ENCODE measurements at regions not wholly inside any gene's neighbourhood (a gene's known extent, or its start where the extent isn't known, plus 50 kb on each side); places are given as distances from the start of the nearest gene placed in this dataset.
"Not testable (repeated sequence)": the region's sequence is repeated elsewhere in the genome, so short reads cannot be mapped to it uniquely, and the experiment has no call there.

- intact Hi-C loops (cut with micrococcal nuclease): no loop called here
- Mint-ChIP-seq H3K4me3 (no peak overlapping the region), H3K9me3 (peaks cover 10% of the 10 kb centered on the region), H3K27me3 (no peaks in the 10 kb centered on the region), H3K4me1 (ENCODE audit: low read depth) (no peaks in the 10 kb centered on the region), H3K36me3 (ENCODE audit: low read depth) (no peaks in the 10 kb centered on the region), H3K27ac (no peak overlapping the region)
Measured at GRCh38 chr11:135001581-135001980, 589.5 kb upstream of the B3GAT1 start.

GRCh38 chr11:135001065-135001464 lies 589.0 kb upstream of the B3GAT1 start:
- H3K27me3 Mint-ChIP-seq; H3K27ac Mint-ChIP-seq; H3K4me3 Mint-ChIP-seq; H3K9me3 Mint-ChIP-seq; H3K4me1 Mint-ChIP-seq (ENCODE audit: low read depth); intact Hi-C loops (cut with micrococcal nuclease); H3K36me3 Mint-ChIP-seq (ENCODE audit: low read depth): not testable (repeated sequence)

GRCh38 chr11:134999590-134999989 lies 587.5 kb upstream of the B3GAT1 start:
- no peaks in the 10 kb centered on the region for H3K4me1 Mint-ChIP-seq (ENCODE audit: low read depth)
- no peak overlapping the region for H3K4me3 Mint-ChIP-seq
- H3K36me3 Mint-ChIP-seq (ENCODE audit: low read depth): no peaks in the 10 kb centered on the region
- intact Hi-C loops (cut with micrococcal nuclease): no loop called here
- H3K27ac Mint-ChIP-seq: no peak overlapping the region
- H3K27me3 Mint-ChIP-seq: no peaks in the 10 kb centered on the region
- peaks cover 10% of the 10 kb centered on the region for H3K9me3 Mint-ChIP-seq

GRCh38 chr11:134997652-134998320 lies 585.7 kb upstream of the B3GAT1 start:
- peaks cover 10% of the 10 kb centered on the region for H3K9me3 Mint-ChIP-seq
- no peak overlapping the region for H3K4me3 Mint-ChIP-seq
- H3K27ac Mint-ChIP-seq: no peak overlapping the region
- H3K36me3 Mint-ChIP-seq (ENCODE audit: low read depth): no peaks in the 10 kb centered on the region
- H3K4me1 Mint-ChIP-seq (ENCODE audit: low read depth): no peaks in the 10 kb centered on the region
- intact Hi-C loops (cut with micrococcal nuclease): no loop called here
- H3K27me3 Mint-ChIP-seq: no peaks in the 10 kb centered on the region

GRCh38 chr11:134995741-134996140 lies 583.7 kb upstream of the B3GAT1 start:
- no peaks in the 10 kb centered on the region for H3K36me3 Mint-ChIP-seq (ENCODE audit: low read depth)

GRCh38 chr11:134994431-134994830 lies 582.4 kb upstream of the B3GAT1 start:
- Mint-ChIP-seq H3K36me3 (ENCODE audit: low read depth) (no peaks in the 10 kb centered on the region), H3K27me3 (no peaks in the 10 kb centered on the region)

More at GRCh38 chr11:134995741-134996140, 583.7 kb upstream of the B3GAT1 start:
- intact Hi-C loops (cut with micrococcal nuclease): no loop called here
- Mint-ChIP-seq H3K9me3 (peaks cover 2% of the 10 kb centered on the region), H3K4me1 (ENCODE audit: low read depth) (no peaks in the 10 kb centered on the region), H3K27me3 (no peaks in the 10 kb centered on the region), H3K27ac (no peak overlapping the region), H3K4me3 (no peak overlapping the region)

GRCh38 chr11:134993691-134994243 lies 581.7 kb upstream of the B3GAT1 start:
- no peaks in the 10 kb centered on the region for H3K4me1 Mint-ChIP-seq (ENCODE audit: low read depth)
- H3K36me3 Mint-ChIP-seq (ENCODE audit: low read depth): no peaks in the 10 kb centered on the region
- no peaks in the 10 kb centered on the region for H3K27me3 Mint-ChIP-seq
- no peak overlapping the region for H3K27ac Mint-ChIP-seq
- no peaks in the 10 kb centered on the region for H3K9me3 Mint-ChIP-seq
- intact Hi-C loops (cut with micrococcal nuclease): no loop called here
- H3K4me3 Mint-ChIP-seq: no peak overlapping the region

More at GRCh38 chr11:134994431-134994830, 582.4 kb upstream of the B3GAT1 start:
- intact Hi-C loops (cut with micrococcal nuclease): no loop called here
- Mint-ChIP-seq H3K9me3 (no peaks in the 10 kb centered on the region), H3K4me3 (no peak overlapping the region), H3K4me1 (ENCODE audit: low read depth) (no peaks in the 10 kb centered on the region), H3K27ac (no peak overlapping the region)

GRCh38 chr11:134992981-134993380 lies 580.9 kb upstream of the B3GAT1 start:
- Mint-ChIP-seq H3K36me3 (ENCODE audit: low read depth) (no peaks in the 10 kb centered on the region), H3K4me3 (no peak overlapping the region), H3K27me3 (no peaks in the 10 kb centered on the region), H3K4me1 (ENCODE audit: low read depth) (no peaks in the 10 kb centered on the region), H3K9me3 (no peaks in the 10 kb centered on the region), H3K27ac (no peak overlapping the region)
- intact Hi-C loops (cut with micrococcal nuclease): no loop called here

GRCh38 chr11:134988495-134988894 lies 576.5 kb upstream of the B3GAT1 start:
- H3K36me3 Mint-ChIP-seq (ENCODE audit: low read depth): no peaks in the 10 kb centered on the region
- H3K27me3 Mint-ChIP-seq: no peaks in the 10 kb centered on the region
- no peak overlapping the region for H3K4me3 Mint-ChIP-seq
- H3K9me3 Mint-ChIP-seq: no peaks in the 10 kb centered on the region
- H3K27ac Mint-ChIP-seq: no peak overlapping the region
- no peaks in the 10 kb centered on the region for H3K4me1 Mint-ChIP-seq (ENCODE audit: low read depth)
- intact Hi-C loops (cut with micrococcal nuclease): no loop called here

- no peak overlapping the region for H3K4me3 Mint-ChIP-seq
- no peaks in the 10 kb centered on the region for H3K4me1 Mint-ChIP-seq (ENCODE audit: low read depth)
- intact Hi-C loops (cut with micrococcal nuclease): no loop called here
Measured at GRCh38 chr11:134987822-134988221, 575.8 kb upstream of the B3GAT1 start.

GRCh38 chr11:134987223-134987768 lies 575.3 kb upstream of the B3GAT1 start:
- no peaks in the 10 kb centered on the region for H3K4me1 Mint-ChIP-seq (ENCODE audit: low read depth)
- intact Hi-C loops (cut with micrococcal nuclease): no loop called here
- H3K27ac Mint-ChIP-seq: no peak overlapping the region
- no peaks in the 10 kb centered on the region for H3K9me3 Mint-ChIP-seq
- H3K36me3 Mint-ChIP-seq (ENCODE audit: low read depth): no peaks in the 10 kb centered on the region
- no peak overlapping the region for H3K4me3 Mint-ChIP-seq
- H3K27me3 Mint-ChIP-seq: no peaks in the 10 kb centered on the region

More at GRCh38 chr11:134987822-134988221, 575.8 kb upstream of the B3GAT1 start:
- Mint-ChIP-seq H3K27ac (no peak overlapping the region), H3K36me3 (ENCODE audit: low read depth) (no peaks in the 10 kb centered on the region), H3K27me3 (no peaks in the 10 kb centered on the region), H3K9me3 (no peaks in the 10 kb centered on the region)

- H3K9me3 Mint-ChIP-seq: no peaks in the 10 kb centered on the region
- intact Hi-C loops (cut with micrococcal nuclease): no loop called here
- H3K27me3 Mint-ChIP-seq: no peaks in the 10 kb centered on the region
Measured at GRCh38 chr11:134984421-134984820, 572.4 kb upstream of the B3GAT1 start.

GRCh38 chr11:134982432-134982831 lies 570.4 kb upstream of the B3GAT1 start:
- H3K4me1 Mint-ChIP-seq (ENCODE audit: low read depth); H3K4me3 Mint-ChIP-seq; intact Hi-C loops (cut with micrococcal nuclease); H3K27ac Mint-ChIP-seq; H3K36me3 Mint-ChIP-seq (ENCODE audit: low read depth); H3K9me3 Mint-ChIP-seq; H3K27me3 Mint-ChIP-seq: not testable (repeated sequence)

More at GRCh38 chr11:134984421-134984820, 572.4 kb upstream of the B3GAT1 start:
- H3K4me3 Mint-ChIP-seq: no peak overlapping the region
- no peaks in the 10 kb centered on the region for H3K36me3 Mint-ChIP-seq (ENCODE audit: low read depth)
- no peak overlapping the region for H3K27ac Mint-ChIP-seq
- no peaks in the 10 kb centered on the region for H3K4me1 Mint-ChIP-seq (ENCODE audit: low read depth)

- H3K36me3 Mint-ChIP-seq (ENCODE audit: low read depth): no peaks in the 10 kb centered on the region
- no peak overlapping the region for H3K4me3 Mint-ChIP-seq
- H3K27me3 Mint-ChIP-seq: no peaks in the 10 kb centered on the region
- H3K9me3 Mint-ChIP-seq: no peaks in the 10 kb centered on the region
- no peaks in the 10 kb centered on the region for H3K4me1 Mint-ChIP-seq (ENCODE audit: low read depth)
- intact Hi-C loops (cut with micrococcal nuclease): no loop called here
- H3K27ac Mint-ChIP-seq: no peak overlapping the region
Measured at GRCh38 chr11:134981835-134982234, 569.8 kb upstream of the B3GAT1 start.

All from dendritic cell treated with granulocyte-macrophage colony-stimulating factor and Interleukin-4, amounts not matched to agents 40 ng/mL and 50 ng/mL, for 4 days (primary cell).